ACC112 (cell line): ENCODE measurements at regions not wholly inside any gene's neighbourhood (a gene's known extent, or its start where the extent isn't known, plus 50 kb on each side); places are given as distances from the start of the nearest gene placed in this dataset.

Source experiments
- H2AFZ ChIP-seq: fragments of 200-600 bp; sonication (generic); one replicate; pipeline ENCODE4 v1.6.0; 2017; ENCODE audit warnings: antibody characterized with exemption, low read length; ENCODE audit not compliant: unreplicated experiment
- H3K27ac ChIP-seq: fragments of 200-600 bp; sonication (generic); 2 replicates; pipeline ENCODE4 v1.5.1; 2014; ENCODE audit warnings: low read depth, mild to moderate bottlenecking, antibody characterized with exemption, low read length, moderate library complexity
- H3K27me3 ChIP-seq: fragments of 200-600 bp; sonication (generic); 2 replicates; pipeline ENCODE4 v1.6.1; 2014; ENCODE audit warnings: mild to moderate bottlenecking, antibody characterized with exemption, low read length, moderate library complexity, mixed read lengths; ENCODE audit not compliant: insufficient read depth
- H3K36me3 ChIP-seq: fragments of 200-600 bp; sonication (generic); 2 replicates; pipeline ENCODE4 v1.6.1; 2016; ENCODE audit warnings: mild to moderate bottlenecking, antibody characterized with exemption, low read length, moderate library complexity, mixed read lengths; ENCODE audit not compliant: insufficient read depth
- H3K4me1 ChIP-seq: fragments of 200-600 bp; sonication (generic); one replicate; pipeline ENCODE4 v1.6.1; 2016; ENCODE audit warnings: low read length, mixed read lengths; ENCODE audit not compliant: insufficient read depth, unreplicated experiment, control insufficient read depth
- H3K4me3 ChIP-seq: fragments of 200-600 bp; sonication (generic); 2 replicates; pipeline ENCODE4 v1.5.1; 2014; ENCODE audit warnings: mild to moderate bottlenecking, low read depth, low read length
- H3K79me2 ChIP-seq: fragments of 200-600 bp; sonication (generic); one replicate; pipeline ENCODE4 v1.6.0; 2016; ENCODE audit warnings: low read length; ENCODE audit not compliant: control insufficient read depth, unreplicated experiment, insufficient read depth

DNA sequence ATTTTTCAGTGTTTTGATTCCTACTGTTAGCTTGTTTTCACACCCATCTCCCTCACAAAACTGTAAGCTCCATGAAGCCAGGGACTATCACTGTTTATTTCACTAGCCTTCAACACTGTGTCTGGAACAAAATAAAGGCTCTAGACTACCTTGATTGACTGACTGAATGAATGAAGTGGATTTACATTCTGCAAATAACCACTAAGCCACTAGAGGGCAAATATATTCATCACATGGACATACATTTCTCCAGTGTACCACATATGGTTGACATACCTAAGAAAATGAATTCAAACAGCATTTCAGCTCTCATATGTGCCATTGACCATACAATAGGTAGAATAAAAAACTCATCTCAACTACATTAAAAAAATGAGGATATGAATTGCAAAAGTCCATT lies 185.9 kb downstream of the RAB11FIP2 start:
- H3K4me1 ChIP-seq: no peaks in the 10 kb centered on the region
- no peaks in the 10 kb centered on the region for H3K36me3 ChIP-seq
- no peak overlapping the region for H3K27ac ChIP-seq
- H2AFZ ChIP-seq: no peak overlapping the region
- no peak overlapping the region for H3K4me3 ChIP-seq
- no peaks in the 10 kb centered on the region for H3K79me2 ChIP-seq
- H3K27me3 ChIP-seq: peaks cover 8% of the 10 kb centered on the region; the same call in 1 of the 2 replicates

DNA sequence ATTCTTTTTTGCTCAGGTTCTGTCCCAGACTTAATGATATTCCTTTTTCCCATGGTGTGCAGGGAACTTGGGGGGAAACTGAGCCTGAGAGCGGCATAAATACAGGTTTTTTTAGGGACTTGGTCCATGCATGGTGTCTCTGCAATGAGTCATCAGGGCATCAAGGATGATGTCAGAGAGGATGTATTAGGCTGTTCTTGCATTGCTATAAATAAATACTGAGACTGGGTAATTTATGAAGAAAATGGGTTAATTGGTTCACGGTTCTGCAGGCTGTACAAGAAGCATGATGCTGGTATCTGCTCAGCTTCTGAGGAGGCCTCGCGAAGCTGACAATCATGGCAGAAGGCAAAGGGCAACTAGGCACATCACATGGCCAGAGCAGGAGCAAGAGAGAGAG lies 185.4 kb downstream of the RAB11FIP2 start:
- no peak overlapping the region for H3K4me3 ChIP-seq
- H3K79me2 ChIP-seq: no peaks in the 10 kb centered on the region
- H2AFZ ChIP-seq: no peak overlapping the region
- peaks cover 11% of the 10 kb centered on the region; the same call in 1 of the 2 replicates for H3K27me3 ChIP-seq
- no peaks in the 10 kb centered on the region for H3K36me3 ChIP-seq
- H3K27ac ChIP-seq: no peak overlapping the region
- H3K4me1 ChIP-seq: no peaks in the 10 kb centered on the region

DNA sequence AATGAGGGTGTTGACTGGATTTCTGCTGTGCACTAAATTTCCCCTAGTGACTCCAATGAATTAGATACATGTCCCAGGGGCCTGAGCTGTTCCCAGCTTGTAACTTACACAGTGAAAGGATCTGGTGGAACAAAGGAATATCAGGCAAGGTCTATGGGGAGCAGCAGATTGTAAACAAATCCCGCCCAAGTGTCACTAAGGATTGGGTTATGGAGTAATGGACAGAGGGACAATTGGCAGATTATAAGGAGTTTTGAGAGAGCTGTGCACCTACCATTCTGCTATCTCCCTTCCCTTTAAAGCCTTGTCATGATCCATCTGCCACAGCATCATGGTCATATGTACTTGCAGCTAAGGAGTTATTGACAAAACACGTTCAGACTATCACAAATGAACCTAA lies 183.0 kb downstream of the RAB11FIP2 start:
- Histone ChIP-seq H3K27me3 (0 out of 2 replicates have a peak, but pooled peaks cover 11% of the 10 kb centered on the region), H3K27ac (no peak overlapping the region), H3K79me2 (no peaks in the 10 kb centered on the region), H2AFZ (no peak overlapping the region), H3K36me3 (no peaks in the 10 kb centered on the region), H3K4me1 (no peaks in the 10 kb centered on the region), H3K4me3 (no peak overlapping the region)

DNA sequence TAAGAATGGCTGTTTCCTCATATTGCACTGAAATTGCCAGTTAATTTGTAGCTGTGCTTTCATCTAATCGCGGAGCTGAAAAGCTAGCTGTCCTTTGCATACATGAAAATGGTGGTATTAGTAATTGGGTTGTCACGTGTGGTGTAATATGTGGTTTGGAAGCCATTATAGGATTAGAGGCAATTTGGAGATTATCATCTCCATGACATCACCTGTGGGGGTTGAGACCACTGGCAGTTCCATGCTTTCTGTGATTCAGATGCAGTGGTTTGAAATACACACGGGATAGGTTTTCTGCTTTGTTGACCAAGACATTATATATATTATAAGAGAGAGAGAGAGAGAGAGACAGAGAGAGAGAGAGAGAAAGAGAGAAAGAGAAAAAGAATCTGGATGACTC lies 180.8 kb downstream of the RAB11FIP2 start:
- no peak overlapping the region for H2AFZ ChIP-seq

DNA sequence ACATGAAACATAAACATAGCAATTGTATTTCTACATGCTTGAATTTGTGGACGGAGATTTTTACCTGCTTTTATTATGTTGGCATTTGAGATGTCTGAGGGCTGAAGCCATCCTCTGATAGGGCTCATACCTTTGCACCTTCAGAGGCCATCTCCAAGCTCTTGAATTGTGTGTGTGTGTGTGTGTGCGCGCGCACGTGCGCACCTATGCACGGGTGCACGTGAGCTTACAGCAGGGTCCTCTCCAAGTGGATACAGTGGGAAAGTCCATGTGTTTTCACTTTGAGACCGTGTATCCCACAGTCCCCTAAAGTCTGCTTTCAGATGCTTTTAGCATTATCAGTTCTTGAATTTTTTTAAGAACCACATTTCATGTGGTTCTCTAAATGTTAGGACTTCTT lies 178.6 kb downstream of the RAB11FIP2 start:
- Histone ChIP-seq H3K4me1 (no peaks in the 10 kb centered on the region), H3K79me2 (no peaks in the 10 kb centered on the region), H3K4me3 (no peak overlapping the region), H3K27me3 (0 out of 2 replicates have a peak, but pooled peaks cover 11% of the 10 kb centered on the region), H3K27ac (no peak overlapping the region), H2AFZ (no peak overlapping the region), H3K36me3 (no peaks in the 10 kb centered on the region)

More for the DNA sequence above, 180.8 kb downstream of the RAB11FIP2 start:
- Histone ChIP-seq H3K79me2 (no peaks in the 10 kb centered on the region), H3K4me1 (no peaks in the 10 kb centered on the region), H3K4me3 (no peak overlapping the region), H3K36me3 (no peaks in the 10 kb centered on the region), H3K27me3 (0 out of 2 replicates have a peak, but pooled peaks cover 11% of the 10 kb centered on the region), H3K27ac (no peak overlapping the region)

- Histone ChIP-seq H3K36me3 (no peaks in the 10 kb centered on the region), H3K27me3 (no peaks in the 10 kb centered on the region), H3K79me2 (no peaks in the 10 kb centered on the region), H2AFZ (no peak overlapping the region), H3K4me3 (no peak overlapping the region), H3K27ac (no peak overlapping the region), H3K4me1 (no peaks in the 10 kb centered on the region)
Observed at GRCh38 chr10:117875793-117876192, 170.9 kb downstream of the RAB11FIP2 start.

DNA sequence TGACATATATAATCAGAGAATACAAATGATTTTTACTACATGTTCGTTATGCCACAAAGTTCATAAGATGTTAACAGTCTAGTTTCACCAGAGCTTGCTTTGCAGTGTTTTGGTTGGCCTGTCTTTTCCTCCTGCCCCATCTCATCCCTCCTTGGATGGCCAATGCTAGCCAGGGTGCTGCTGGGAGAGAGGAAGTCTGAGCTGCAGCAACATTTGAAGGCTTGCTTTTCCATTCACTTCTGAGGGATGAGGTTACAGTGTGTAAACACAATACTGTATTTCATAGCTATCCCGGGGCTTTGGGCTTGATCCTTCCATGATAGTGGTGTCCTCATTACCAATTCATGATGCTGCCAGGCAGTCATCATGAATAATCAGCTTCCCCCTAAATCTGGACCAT lies 170.5 kb downstream of the RAB11FIP2 start:
- H3K36me3 ChIP-seq: no peaks in the 10 kb centered on the region
- H3K27me3 ChIP-seq: no peaks in the 10 kb centered on the region
- H3K79me2 ChIP-seq: no peaks in the 10 kb centered on the region
- H3K4me1 ChIP-seq: no peaks in the 10 kb centered on the region
- no peak overlapping the region for H2AFZ ChIP-seq
- no peak overlapping the region for H3K4me3 ChIP-seq
- H3K27ac ChIP-seq: no peak overlapping the region

GRCh38 chr10:117878626-117879025 lies 168.1 kb downstream of the RAB11FIP2 start:
- Histone ChIP-seq H3K4me3 (no peak overlapping the region), H3K27me3 (no peaks in the 10 kb centered on the region), H3K27ac (no peak overlapping the region), H2AFZ (no peak overlapping the region), H3K36me3 (no peaks in the 10 kb centered on the region), H3K4me1 (no peaks in the 10 kb centered on the region), H3K79me2 (no peaks in the 10 kb centered on the region)

- H3K36me3 ChIP-seq: no peaks in the 10 kb centered on the region
- no peaks in the 10 kb centered on the region for H3K27me3 ChIP-seq
- no peak overlapping the region for H2AFZ ChIP-seq
- no peak overlapping the region for H3K27ac ChIP-seq
- H3K4me1 ChIP-seq: no peaks in the 10 kb centered on the region
- no peak overlapping the region for H3K4me3 ChIP-seq
- no peaks in the 10 kb centered on the region for H3K79me2 ChIP-seq
Observed at GRCh38 chr10:117884093-117884492, 162.6 kb downstream of the RAB11FIP2 start.

GRCh38 chr10:117884592-117884991 lies 162.1 kb downstream of the RAB11FIP2 start:
- Histone ChIP-seq H3K79me2 (no peaks in the 10 kb centered on the region), H3K27me3 (no peaks in the 10 kb centered on the region), H3K4me1 (no peaks in the 10 kb centered on the region), H3K27ac (no peak overlapping the region), H2AFZ (no peak overlapping the region), H3K4me3 (no peak overlapping the region), H3K36me3 (no peaks in the 10 kb centered on the region)

DNA sequence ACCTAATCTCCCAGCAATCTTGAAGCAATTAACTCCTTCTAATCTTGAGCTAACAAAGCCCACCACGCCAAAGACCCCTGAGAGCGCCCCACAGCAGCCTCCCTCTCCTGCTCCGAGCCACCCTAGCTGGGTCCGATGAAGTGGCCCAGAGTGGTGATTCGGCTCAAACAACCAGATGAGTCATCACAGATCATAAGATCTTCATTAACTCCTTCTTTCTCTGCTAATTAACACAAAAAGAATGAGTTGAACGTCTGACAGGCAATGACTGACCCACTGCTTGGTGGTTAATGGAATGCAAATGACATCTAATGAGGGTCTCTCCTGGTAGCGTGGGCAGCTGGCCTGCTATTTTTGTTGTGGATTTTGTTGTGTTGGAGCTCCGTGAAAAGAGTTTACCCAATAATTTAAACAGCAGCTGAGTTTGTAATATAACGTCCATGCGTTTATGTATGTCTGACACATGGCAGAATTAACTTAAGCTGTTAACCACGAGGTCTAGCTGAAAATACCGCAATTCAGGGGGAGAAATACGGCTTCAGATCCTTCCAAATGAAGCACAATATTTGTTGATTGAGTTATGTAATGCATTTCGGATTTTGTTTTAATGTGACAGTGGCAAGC lies 161.4 kb downstream of the RAB11FIP2 start:
- no peaks in the 10 kb centered on the region for H3K79me2 ChIP-seq
- no peaks in the 10 kb centered on the region for H3K36me3 ChIP-seq
- no peaks in the 10 kb centered on the region for H3K27me3 ChIP-seq
- no peaks in the 10 kb centered on the region for H3K4me1 ChIP-seq
- no peak overlapping the region for H3K27ac ChIP-seq
- no peak overlapping the region for H3K4me3 ChIP-seq
- H2AFZ ChIP-seq: no peak overlapping the region
